ENCODE measurements at regions not wholly inside any gene's neighbourhood (a gene's known extent, or its start where the extent isn't known, plus 50 kb on each side); places are given as distances from the start of the nearest gene placed in this dataset.

GRCh38 chr18:2075499-2075898 is 495.8 kb downstream of the METTL4 start:
- H3K4me3 ChIP-seq (ENCODE audit: severe bottlenecking): no peak overlapping the region
- no peaks in the 10 kb centered on the region for H3K4me1 ChIP-seq (ENCODE audit: insufficient read depth, poor library complexity, severe bottlenecking)
- no peak overlapping the region for H3K27ac ChIP-seq (ENCODE audit: poor library complexity, severe bottlenecking)
- TF ChIP-seq, protein P1, sequence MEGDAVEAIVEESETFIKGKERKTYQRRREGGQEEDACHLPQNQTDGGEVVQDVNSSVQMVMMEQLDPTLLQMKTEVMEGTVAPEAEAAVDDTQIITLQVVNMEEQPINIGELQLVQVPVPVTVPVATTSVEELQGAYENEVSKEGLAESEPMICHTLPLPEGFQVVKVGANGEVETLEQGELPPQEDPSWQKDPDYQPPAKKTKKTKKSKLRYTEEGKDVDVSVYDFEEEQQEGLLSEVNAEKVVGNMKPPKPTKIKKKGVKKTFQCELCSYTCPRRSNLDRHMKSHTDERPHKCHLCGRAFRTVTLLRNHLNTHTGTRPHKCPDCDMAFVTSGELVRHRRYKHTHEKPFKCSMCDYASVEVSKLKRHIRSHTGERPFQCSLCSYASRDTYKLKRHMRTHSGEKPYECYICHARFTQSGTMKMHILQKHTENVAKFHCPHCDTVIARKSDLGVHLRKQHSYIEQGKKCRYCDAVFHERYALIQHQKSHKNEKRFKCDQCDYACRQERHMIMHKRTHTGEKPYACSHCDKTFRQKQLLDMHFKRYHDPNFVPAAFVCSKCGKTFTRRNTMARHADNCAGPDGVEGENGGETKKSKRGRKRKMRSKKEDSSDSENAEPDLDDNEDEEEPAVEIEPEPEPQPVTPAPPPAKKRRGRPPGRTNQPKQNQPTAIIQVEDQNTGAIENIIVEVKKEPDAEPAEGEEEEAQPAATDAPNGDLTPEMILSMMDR (IDR thresholded peaks at IDR 0.05; ENCODE audit: poor library complexity, severe bottlenecking): no peak
- no peak for ATAC-seq (ENCODE audit: low read depth)
- DNase-seq (ENCODE audit: low spot score): no peak
- no peaks in the 10 kb centered on the region for H3K9me3 ChIP-seq (ENCODE audit: severe bottlenecking)
- no peaks in the 10 kb centered on the region for H3K36me3 ChIP-seq (ENCODE audit: low read depth)
- no peaks in the 10 kb centered on the region for H3K27me3 ChIP-seq (ENCODE audit: insufficient read depth, poor library complexity, severe bottlenecking)

- Histone ChIP-seq H3K4me3 (ENCODE audit: severe bottlenecking) (no peak overlapping the region), H3K9me3 (ENCODE audit: severe bottlenecking) (no peaks in the 10 kb centered on the region), H3K27me3 (ENCODE audit: insufficient read depth, poor library complexity, severe bottlenecking) (no peaks in the 10 kb centered on the region), H3K27ac (ENCODE audit: poor library complexity, severe bottlenecking) (no peak overlapping the region), H3K4me1 (ENCODE audit: insufficient read depth, poor library complexity, severe bottlenecking) (no peaks in the 10 kb centered on the region), H3K36me3 (ENCODE audit: low read depth) (no peaks in the 10 kb centered on the region)
- TF ChIP-seq, protein P1 (IDR thresholded peaks at IDR 0.05; ENCODE audit: poor library complexity, severe bottlenecking): no peak
- ATAC-seq (ENCODE audit: low read depth) (no peak), DNase-seq (ENCODE audit: low spot score) (no peak)
These were observed 488.6 kb downstream of the METTL4 start for GRCh38 chr18:2082676-2083075.

- no peaks in the 10 kb centered on the region for H3K27me3 ChIP-seq (ENCODE audit: insufficient read depth, poor library complexity, severe bottlenecking)
- no peaks in the 10 kb centered on the region for H3K36me3 ChIP-seq (ENCODE audit: low read depth)
- ATAC-seq (ENCODE audit: low read depth) (peak; percentile 52; the same call in 2 of the 3 replicates), DNase-seq (ENCODE audit: low spot score) (no peak)
- no peak overlapping the region for H3K4me3 ChIP-seq (ENCODE audit: severe bottlenecking)
- no peak overlapping the region for H3K27ac ChIP-seq (ENCODE audit: poor library complexity, severe bottlenecking)
- TF ChIP-seq, protein P1 (IDR thresholded peaks at IDR 0.05; ENCODE audit: poor library complexity, severe bottlenecking): peak; percentile 56
- no peaks in the 10 kb centered on the region for H3K4me1 ChIP-seq (ENCODE audit: insufficient read depth, poor library complexity, severe bottlenecking)
- H3K9me3 ChIP-seq (ENCODE audit: severe bottlenecking): no peaks in the 10 kb centered on the region
These were observed 487.6 kb downstream of the METTL4 start for GRCh38 chr18:2083691-2084090.

GRCh38 chr18:2086439-2086838 is 484.9 kb downstream of the METTL4 start:
- Histone ChIP-seq H3K27me3 (ENCODE audit: insufficient read depth, poor library complexity, severe bottlenecking) (no peaks in the 10 kb centered on the region), H3K9me3 (ENCODE audit: severe bottlenecking) (no peaks in the 10 kb centered on the region), H3K4me3 (ENCODE audit: severe bottlenecking) (no peak overlapping the region), H3K4me1 (ENCODE audit: insufficient read depth, poor library complexity, severe bottlenecking) (no peaks in the 10 kb centered on the region), H3K36me3 (ENCODE audit: low read depth) (no peaks in the 10 kb centered on the region), H3K27ac (ENCODE audit: poor library complexity, severe bottlenecking) (no peak overlapping the region)
- DNase-seq (ENCODE audit: low spot score) (no peak), ATAC-seq (ENCODE audit: low read depth) (no peak)
- TF ChIP-seq, protein P1 (IDR thresholded peaks at IDR 0.05; ENCODE audit: poor library complexity, severe bottlenecking): no peak

- TF ChIP-seq, protein P1 (IDR thresholded peaks at IDR 0.05; ENCODE audit: poor library complexity, severe bottlenecking): no peak
- Histone ChIP-seq H3K27me3 (ENCODE audit: insufficient read depth, poor library complexity, severe bottlenecking) (no peaks in the 10 kb centered on the region), H3K27ac (ENCODE audit: poor library complexity, severe bottlenecking) (no peak overlapping the region), H3K4me1 (ENCODE audit: insufficient read depth, poor library complexity, severe bottlenecking) (no peaks in the 10 kb centered on the region), H3K9me3 (ENCODE audit: severe bottlenecking) (no peaks in the 10 kb centered on the region), H3K4me3 (ENCODE audit: severe bottlenecking) (no peak overlapping the region), H3K36me3 (ENCODE audit: low read depth) (no peaks in the 10 kb centered on the region)
- no peak for ATAC-seq (ENCODE audit: low read depth)
- no peak for DNase-seq (ENCODE audit: low spot score)
These were observed 483.2 kb downstream of the METTL4 start for GRCh38 chr18:2087877-2088673.
